HepG2 (cell line): ENCODE measurements at regions not wholly inside any gene's neighbourhood (a gene's known extent, or its start where the extent isn't known, plus 50 kb on each side); places are given as distances from the start of the nearest gene placed in this dataset.

ENCODE experiments used
- BCL6 ChIP-seq: IDR thresholded peaks from 2 replicates; pipeline ENCODE4 v1.6.1; 2016; ENCODE audit warnings: missing genetic modification reagents, missing compliant biosample characterization
- POLR2A ChIP-seq, 2 experiments: IDR thresholded peaks; 2 replicates each; pipeline ENCODE4 v1.6.1; 2011; ENCODE audit warnings: low read depth in 2 of 2, low read length in 2 of 2, mild to moderate bottlenecking in 1 of 2, moderate library complexity in 1 of 2; ENCODE audit not compliant: insufficient read depth in 1 of 2
- SP1 ChIP-seq, 2 experiments: fragments of 450-650 bp in 1 of 2; sonication (generic) in 1 of 2; formaldehyde crosslinking in 1 of 2; IDR thresholded peaks; 2 replicates each; pipeline versions ENCODE4 v1.4.0 to v1.6.1; 2016 to 2020; ENCODE audit warnings: missing genetic modification reagents in 1 of 2
- SUZ12 ChIP-seq: fragments of 150-350 bp; IDR thresholded peaks from 2 replicates; pipeline ENCODE4 v1.6.1; 2014; ENCODE audit warnings: low read depth, low read length
- ZNF253 ChIP-seq: sonication (generic); formaldehyde crosslinking; IDR thresholded peaks from 2 replicates; pipeline ENCODE4 v1.8.0; 2022; ENCODE audit warnings: mild to moderate bottlenecking, missing genetic modification reagents, borderline replicate concordance
- ZNF335 ChIP-seq: sonication (generic); formaldehyde crosslinking; IDR thresholded peaks from 2 replicates; pipeline ENCODE4 v1.4.0; 2020; ENCODE audit warnings: missing genetic modification reagents
- ZNF589 ChIP-seq: sonication (generic); formaldehyde crosslinking; conservative IDR thresholded peaks from 2 replicates; pipeline ENCODE4 v1.8.0; 2022; ENCODE audit warnings: mild to moderate bottlenecking, moderate library complexity, missing genetic modification reagents
- ZZZ3 ChIP-seq: sonication (generic); formaldehyde crosslinking; IDR thresholded peaks from 2 replicates; pipeline ENCODE4 v1.4.0; 2020; ENCODE audit warnings: missing genetic modification reagents, mild to moderate bottlenecking, borderline replicate concordance
- TF ChIP-seq, protein P1 (sequence below): sonication (generic); formaldehyde crosslinking; IDR thresholded peaks from 2 replicates; pipeline ENCODE4 v1.5.0; 2020; ENCODE audit warnings: mild to moderate bottlenecking, missing genetic modification reagents, moderate library complexity
- TF ChIP-seq, protein P2 (sequence below): sonication (generic); formaldehyde crosslinking; conservative IDR thresholded peaks from 2 replicates; pipeline ENCODE4 v1.8.0; 2022; ENCODE audit warnings: missing genetic modification reagents
- TF ChIP-seq, protein P3 (sequence below): sonication (generic); formaldehyde crosslinking; conservative IDR thresholded peaks from 2 replicates; pipeline ENCODE4 v1.4.0; 2020; ENCODE audit warnings: missing genetic modification reagents
- TF ChIP-seq, protein P4 (sequence below): sonication (generic); formaldehyde crosslinking; IDR thresholded peaks from 2 replicates; pipeline ENCODE4 v1.8.0; 2022; ENCODE audit warnings: mild to moderate bottlenecking, missing genetic modification reagents; ENCODE audit not compliant: insufficient replicate concordance
- TF ChIP-seq, protein P5 (sequence below): sonication (generic); formaldehyde crosslinking; IDR thresholded peaks from 2 replicates; pipeline ENCODE4 v1.5.0; 2020; ENCODE audit warnings: missing genetic modification reagents, mild to moderate bottlenecking, borderline replicate concordance
- TF ChIP-seq, protein P6 (sequence below): sonication (generic); formaldehyde crosslinking; IDR thresholded peaks from 2 replicates; pipeline ENCODE4 v1.4.0; 2020; ENCODE audit warnings: missing genetic modification reagents

DNA sequence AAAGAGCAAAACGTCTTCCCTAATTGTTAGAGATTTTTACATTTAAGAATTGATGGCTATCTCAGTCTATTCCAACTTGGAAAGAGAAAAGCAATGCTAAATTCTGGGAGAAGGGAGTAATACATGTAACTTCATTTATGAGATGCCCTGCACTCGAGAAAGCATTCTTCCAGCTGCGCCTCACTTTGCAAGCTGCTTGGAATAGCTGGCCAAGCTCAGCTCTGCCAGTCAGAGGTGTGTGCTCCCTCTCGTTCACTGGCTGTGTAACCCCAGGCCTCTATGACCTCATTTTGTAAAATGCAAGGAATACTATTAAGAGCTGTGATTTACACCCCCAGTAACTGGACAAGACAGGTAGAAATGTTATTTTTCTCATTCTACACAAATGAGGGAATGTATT, 79.1 kb downstream of the OTX2 start:
- TF ChIP-seq, protein P1, sequence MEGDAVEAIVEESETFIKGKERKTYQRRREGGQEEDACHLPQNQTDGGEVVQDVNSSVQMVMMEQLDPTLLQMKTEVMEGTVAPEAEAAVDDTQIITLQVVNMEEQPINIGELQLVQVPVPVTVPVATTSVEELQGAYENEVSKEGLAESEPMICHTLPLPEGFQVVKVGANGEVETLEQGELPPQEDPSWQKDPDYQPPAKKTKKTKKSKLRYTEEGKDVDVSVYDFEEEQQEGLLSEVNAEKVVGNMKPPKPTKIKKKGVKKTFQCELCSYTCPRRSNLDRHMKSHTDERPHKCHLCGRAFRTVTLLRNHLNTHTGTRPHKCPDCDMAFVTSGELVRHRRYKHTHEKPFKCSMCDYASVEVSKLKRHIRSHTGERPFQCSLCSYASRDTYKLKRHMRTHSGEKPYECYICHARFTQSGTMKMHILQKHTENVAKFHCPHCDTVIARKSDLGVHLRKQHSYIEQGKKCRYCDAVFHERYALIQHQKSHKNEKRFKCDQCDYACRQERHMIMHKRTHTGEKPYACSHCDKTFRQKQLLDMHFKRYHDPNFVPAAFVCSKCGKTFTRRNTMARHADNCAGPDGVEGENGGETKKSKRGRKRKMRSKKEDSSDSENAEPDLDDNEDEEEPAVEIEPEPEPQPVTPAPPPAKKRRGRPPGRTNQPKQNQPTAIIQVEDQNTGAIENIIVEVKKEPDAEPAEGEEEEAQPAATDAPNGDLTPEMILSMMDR (CRISPR knock-in tag), result no peak
- TF ChIP-seq SP1 (IDR thresholded peaks at IDR 0.05), result no peak
- no peak for TF ChIP-seq SP1 (CRISPR knock-in tag; IDR thresholded peaks at IDR 0.05)
- TF ChIP-seq ZNF253 (CRISPR knock-in tag), result no peak
- TF ChIP-seq, protein P2, sequence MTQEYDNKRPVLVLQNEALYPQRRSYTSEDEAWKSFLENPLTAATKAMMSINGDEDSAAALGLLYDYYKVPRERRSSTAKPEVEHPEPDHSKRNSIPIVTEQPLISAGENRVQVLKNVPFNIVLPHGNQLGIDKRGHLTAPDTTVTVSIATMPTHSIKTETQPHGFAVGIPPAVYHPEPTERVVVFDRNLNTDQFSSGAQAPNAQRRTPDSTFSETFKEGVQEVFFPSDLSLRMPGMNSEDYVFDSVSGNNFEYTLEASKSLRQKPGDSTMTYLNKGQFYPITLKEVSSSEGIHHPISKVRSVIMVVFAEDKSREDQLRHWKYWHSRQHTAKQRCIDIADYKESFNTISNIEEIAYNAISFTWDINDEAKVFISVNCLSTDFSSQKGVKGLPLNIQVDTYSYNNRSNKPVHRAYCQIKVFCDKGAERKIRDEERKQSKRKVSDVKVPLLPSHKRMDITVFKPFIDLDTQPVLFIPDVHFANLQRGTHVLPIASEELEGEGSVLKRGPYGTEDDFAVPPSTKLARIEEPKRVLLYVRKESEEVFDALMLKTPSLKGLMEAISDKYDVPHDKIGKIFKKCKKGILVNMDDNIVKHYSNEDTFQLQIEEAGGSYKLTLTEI (CRISPR knock-in tag), result no peak
- TF ChIP-seq SUZ12, result no peak
- TF ChIP-seq, protein P3, sequence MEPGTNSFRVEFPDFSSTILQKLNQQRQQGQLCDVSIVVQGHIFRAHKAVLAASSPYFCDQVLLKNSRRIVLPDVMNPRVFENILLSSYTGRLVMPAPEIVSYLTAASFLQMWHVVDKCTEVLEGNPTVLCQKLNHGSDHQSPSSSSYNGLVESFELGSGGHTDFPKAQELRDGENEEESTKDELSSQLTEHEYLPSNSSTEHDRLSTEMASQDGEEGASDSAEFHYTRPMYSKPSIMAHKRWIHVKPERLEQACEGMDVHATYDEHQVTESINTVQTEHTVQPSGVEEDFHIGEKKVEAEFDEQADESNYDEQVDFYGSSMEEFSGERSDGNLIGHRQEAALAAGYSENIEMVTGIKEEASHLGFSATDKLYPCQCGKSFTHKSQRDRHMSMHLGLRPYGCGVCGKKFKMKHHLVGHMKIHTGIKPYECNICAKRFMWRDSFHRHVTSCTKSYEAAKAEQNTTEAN (CRISPR knock-in tag), result no peak
- TF ChIP-seq ZNF589 (CRISPR knock-in tag), result no peak
- no peak for TF ChIP-seq ZZZ3
- TF ChIP-seq, protein P4, sequence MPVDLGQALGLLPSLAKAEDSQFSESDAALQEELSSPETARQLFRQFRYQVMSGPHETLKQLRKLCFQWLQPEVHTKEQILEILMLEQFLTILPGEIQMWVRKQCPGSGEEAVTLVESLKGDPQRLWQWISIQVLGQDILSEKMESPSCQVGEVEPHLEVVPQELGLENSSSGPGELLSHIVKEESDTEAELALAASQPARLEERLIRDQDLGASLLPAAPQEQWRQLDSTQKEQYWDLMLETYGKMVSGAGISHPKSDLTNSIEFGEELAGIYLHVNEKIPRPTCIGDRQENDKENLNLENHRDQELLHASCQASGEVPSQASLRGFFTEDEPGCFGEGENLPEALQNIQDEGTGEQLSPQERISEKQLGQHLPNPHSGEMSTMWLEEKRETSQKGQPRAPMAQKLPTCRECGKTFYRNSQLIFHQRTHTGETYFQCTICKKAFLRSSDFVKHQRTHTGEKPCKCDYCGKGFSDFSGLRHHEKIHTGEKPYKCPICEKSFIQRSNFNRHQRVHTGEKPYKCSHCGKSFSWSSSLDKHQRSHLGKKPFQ, result no peak
- TF ChIP-seq, protein P5, sequence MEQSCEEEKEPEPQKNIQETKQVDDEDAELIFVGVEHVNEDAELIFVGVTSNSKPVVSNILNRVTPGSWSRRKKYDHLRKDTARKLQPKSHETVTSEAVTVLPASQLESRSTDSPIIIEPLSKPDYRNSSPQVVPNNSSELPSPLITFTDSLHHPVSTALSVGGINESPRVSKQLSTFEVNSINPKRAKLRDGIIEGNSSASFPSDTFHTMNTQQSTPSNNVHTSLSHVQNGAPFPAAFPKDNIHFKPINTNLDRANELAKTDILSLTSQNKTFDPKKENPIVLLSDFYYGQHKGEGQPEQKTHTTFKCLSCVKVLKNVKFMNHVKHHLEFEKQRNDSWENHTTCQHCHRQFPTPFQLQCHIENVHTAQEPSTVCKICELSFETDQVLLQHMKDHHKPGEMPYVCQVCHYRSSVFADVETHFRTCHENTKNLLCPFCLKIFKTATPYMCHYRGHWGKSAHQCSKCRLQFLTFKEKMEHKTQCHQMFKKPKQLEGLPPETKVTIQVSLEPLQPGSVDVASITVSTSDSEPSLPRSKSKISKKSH (CRISPR knock-in tag), result no peak
- no peak for TF ChIP-seq BCL6
- no peak for TF ChIP-seq POLR2A (IDR thresholded peaks at IDR 0.05; ENCODE audit: insufficient read depth in 1 of 2, low read depth in 2 of 2, low read length in 2 of 2)
- TF ChIP-seq, protein P6, sequence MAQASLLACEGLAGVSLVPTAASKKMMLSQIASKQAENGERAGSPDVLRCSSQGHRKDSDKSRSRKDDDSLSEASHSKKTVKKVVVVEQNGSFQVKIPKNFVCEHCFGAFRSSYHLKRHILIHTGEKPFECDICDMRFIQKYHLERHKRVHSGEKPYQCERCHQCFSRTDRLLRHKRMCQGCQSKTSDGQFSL, result no peak
- TF ChIP-seq ZNF335, result no peak
